HepG2 (cell line): ENCODE measurements at regions not wholly inside any gene's neighbourhood (a gene's known extent, or its start where the extent isn't known, plus 50 kb on each side); places are given as distances from the start of the nearest gene placed in this dataset.

Experiments used
- ATAC-seq: fragments of 200-7000 bp; cut with Tn5 transposase; 3 replicates; pipeline ENCODE4 v1.9.1; 2020; ENCODE audit warnings: mild to moderate bottlenecking, moderate library complexity
- BruUV-seq: library from RNA; stranded (reverse); fragments of 400-500 nt; replicated peaks from 2 replicates; lab custom pipeline; 2021; lab: Mats Ljungman, UMichigan
- CTCF ChIA-PET: fragments of 300-600 bp; formaldehyde crosslinking; extraction: SDS; loops from one replicate; lab custom pipeline; 2021; ENCODE audit warnings: low total read pairs, inconsistent platforms, low intra/inter-chr PET ratio; lab: Yijun Ruan, JAX
- POLR2A ChIA-PET: fragments of 350-600 bp; sonication (Branson Sonifier 250); formaldehyde crosslinking; loops from one replicate; lab custom pipeline; 2020; ENCODE audit warnings: antibody characterized with exemption, inconsistent platforms; lab: Yijun Ruan, JAX
- DNase-seq: peaks from one replicate; pipeline ENCODE4 v3.0.0-alpha.2; 2015; ENCODE audit warnings: low spot score
- FAIRE-seq: peaks from 3 replicates; lab custom pipeline; 2011; peaks lifted over from hg19 to GRCh38; lab: Jason Lieb, UNC
- H2AFZ ChIP-seq: one replicate; pipeline ENCODE4 v1.6.1; 2011; ENCODE audit warnings: low read length, inconsistent platforms
- H3K27ac ChIP-seq: fragments of 300-600 bp; 3 replicates; pipeline ENCODE4 v1.8.0; 2011; ENCODE audit warnings: mixed run types, mild to moderate bottlenecking, mixed read lengths, low read length, inconsistent platforms; ENCODE audit not compliant: insufficient read depth; ENCODE audit errors: extremely low read length
- H3K27me3 ChIP-seq, 2 experiments: fragments of 200-600 bp in 1 of 2; 2 replicates in 1 of 2; 3 replicates in 1 of 2; pipeline versions ENCODE4 v1.6.0 to v1.8.0; 2011; ENCODE audit warnings: low read length in 2 of 2, mild to moderate bottlenecking in 2 of 2, moderate library complexity in 2 of 2, inconsistent platforms in 1 of 2; ENCODE audit not compliant: insufficient read depth in 2 of 2, control insufficient read depth in 1 of 2
- H3K36me3 ChIP-seq, 2 experiments: fragments of 200-600 bp in 1 of 2; replicated peaks in 1 of 2; 2 replicates in 1 of 2; 3 replicates in 1 of 2; pipeline versions ENCODE4 v1.5.1 to v1.8.0; 2011; ENCODE audit warnings: low read length in 2 of 2, inconsistent platforms in 1 of 2; ENCODE audit not compliant: insufficient read depth in 2 of 2, control insufficient read depth in 1 of 2
- H3K4me1 ChIP-seq: 2 replicates; pipeline ENCODE4 v1.5.1; 2012; ENCODE audit warnings: low read length, inconsistent platforms; ENCODE audit not compliant: insufficient read depth
- H3K4me2 ChIP-seq: 2 replicates; pipeline ENCODE4 v1.6.0; 2011; ENCODE audit warnings: low read depth, low read length, inconsistent platforms
- H3K4me3 ChIP-seq, 3 experiments: fragments of 200-600 bp in 1 of 3; sonication (generic), shearing (Covaris generic) in 1 of 3; replicated peaks in 1 of 3; 2 replicates each; pipeline ENCODE4 v1.5.1; 2011 to 2016; ENCODE audit warnings: low read length in 3 of 3, inconsistent platforms in 2 of 3, low read depth in 2 of 3, mild to moderate bottlenecking in 2 of 3, control low read depth in 1 of 3, mixed read lengths in 1 of 3; ENCODE audit not compliant: insufficient read depth in 1 of 3
- H3K79me2 ChIP-seq: one replicate; pipeline ENCODE4 v1.6.1; 2011; ENCODE audit warnings: low read length, inconsistent platforms; ENCODE audit not compliant: insufficient read depth
- H3K9ac ChIP-seq: 2 replicates; pipeline ENCODE4 v1.6.0; 2011; ENCODE audit warnings: mild to moderate bottlenecking, low read depth, low read length, inconsistent platforms; ENCODE audit not compliant: insufficient read depth
- H3K9me3 ChIP-seq: 2 replicates; pipeline ENCODE4 v1.5.1; 2012; ENCODE audit warnings: mild to moderate bottlenecking, low read length
- H4K20me1 ChIP-seq: 2 replicates; pipeline ENCODE4 v1.6.0; 2011; ENCODE audit warnings: inconsistent platforms, mild to moderate bottlenecking, low read length, moderate library complexity; ENCODE audit not compliant: insufficient read depth
- CREB1 ChIP-seq, 2 experiments: fragments of 450-650 bp in 1 of 2; IDR thresholded peaks; 2 replicates each; pipeline ENCODE4 v1.6.1; 2016 to 2017; ENCODE audit warnings: control low read depth in 1 of 2, mild to moderate bottlenecking in 1 of 2, missing compliant biosample characterization in 1 of 2, missing genetic modification characterization in 1 of 2
- CSRNP1 ChIP-seq: sonication (generic); formaldehyde crosslinking; IDR thresholded peaks from 2 replicates; pipeline ENCODE4 v1.8.1; 2023; ENCODE audit warnings: mild to moderate bottlenecking, missing genetic modification reagents
- DNMT3B ChIP-seq: conservative IDR thresholded peaks from 2 replicates; pipeline ENCODE4 v1.6.1; 2016; ENCODE audit warnings: missing biosample characterization, control low read depth
- ETV6 ChIP-seq: sonication (generic); formaldehyde crosslinking; conservative IDR thresholded peaks from 2 replicates; pipeline ENCODE4 v1.4.0; 2020; ENCODE audit warnings: missing genetic modification reagents
- EZH2 ChIP-seq: conservative IDR thresholded peaks from 2 replicates; pipeline ENCODE4 v1.6.1; 2012; ENCODE audit warnings: mild to moderate bottlenecking, low read depth, low read length, moderate library complexity
- JDP2 ChIP-seq: sonication (generic); formaldehyde crosslinking; IDR thresholded peaks from 2 replicates; pipeline ENCODE4 v1.8.1; 2022; ENCODE audit warnings: missing genetic modification reagents, borderline replicate concordance
- MLXIP ChIP-seq: sonication (generic); formaldehyde crosslinking; IDR thresholded peaks from 2 replicates; pipeline ENCODE4 v1.9.0; 2021; ENCODE audit warnings: missing genetic modification reagents, borderline replicate concordance
- NONO ChIP-seq, 2 experiments: fragments of 450-650 bp in 1 of 2; sonication (generic) in 1 of 2; formaldehyde crosslinking in 1 of 2; IDR thresholded peaks in 1 of 2; conservative IDR thresholded peaks in 1 of 2; 2 replicates each; pipeline versions ENCODE4 v1.6.1 to v1.8.0; 2017 to 2022; ENCODE audit warnings: mild to moderate bottlenecking in 1 of 2, missing genetic modification reagents in 1 of 2, moderate library complexity in 1 of 2
- PCBP2 ChIP-seq: fragments of 200-400 bp; formaldehyde crosslinking; optimal IDR thresholded peaks from 2 replicates; pipeline ENCODE3; 2018; ENCODE audit warnings: low read length, low read depth; ENCODE audit not compliant: poor library complexity, severe bottlenecking
- POLR2G ChIP-seq: fragments of 200-400 bp; formaldehyde crosslinking; IDR thresholded peaks from 2 replicates; pipeline ENCODE4 v1.6.1; 2018; ENCODE audit warnings: mild to moderate bottlenecking, low read depth, low read length, moderate library complexity
- THYN1 ChIP-seq: sonication (generic); formaldehyde crosslinking; IDR thresholded peaks from 2 replicates; pipeline ENCODE4 v1.8.1; 2023; ENCODE audit warnings: low read depth, mild to moderate bottlenecking, moderate library complexity, missing genetic modification reagents, borderline replicate concordance
- ZBTB14 ChIP-seq: sonication (generic); formaldehyde crosslinking; IDR thresholded peaks from 2 replicates; pipeline ENCODE4 v1.4.0; 2020; ENCODE audit warnings: missing genetic modification reagents
- ZNF234 ChIP-seq: sonication (generic); formaldehyde crosslinking; conservative IDR thresholded peaks from 2 replicates; pipeline ENCODE4 v1.5.1; 2020; ENCODE audit warnings: mild to moderate bottlenecking, missing genetic modification reagents
- ZNF276 ChIP-seq: sonication (generic); formaldehyde crosslinking; IDR thresholded peaks from 2 replicates; pipeline ENCODE4 v1.4.0; 2020; ENCODE audit warnings: mild to moderate bottlenecking, low read depth, missing genetic modification reagents
- ZNF501 ChIP-seq: sonication (generic); formaldehyde crosslinking; IDR thresholded peaks from 2 replicates; pipeline ENCODE4 v1.5.1; 2020; ENCODE audit warnings: mild to moderate bottlenecking, moderate library complexity, missing genetic modification reagents
- WGBS: methylation state at CpG from one replicate; pipeline ENCODE4 v1.1.6; 2017; ENCODE audit warnings: low lambda C conversion rate; 5-methylcytosine and 5-hydroxymethylcytosine counted together
- in situ Hi-C: cut with HindIII; loops from 2 replicates; pipeline ENCODE4 v1.10.0; 2017; ENCODE audit warnings: low pct_unique_long_range_greater_than_20kb; ENCODE audit not compliant: extremely low pct_ligation_motif_present
- intact Hi-C: fragments of 100-400 bp; cut with micrococcal nuclease; formaldehyde crosslinking; loops from one replicate; pipeline ENCODE4 v1.10.0; 2022; ENCODE audit not compliant: unreplicated experiment

GRCh38 chr2:187774551-187775071 lies 220.4 kb upstream of the TFPI start (continued):
- no peak for TF ChIP-seq ZNF501 (CRISPR knock-in tag)
- TF ChIP-seq NONO (IDR thresholded peaks at IDR 0.05), result no peak
- TF ChIP-seq NONO (CRISPR knock-in tag; conservative IDR thresholded peaks at IDR 0.05), result no peak
- no peak for TF ChIP-seq THYN1 (CRISPR knock-in tag)
- no peak for TF ChIP-seq ZBTB14 (CRISPR knock-in tag)
- TF ChIP-seq ZNF234 (CRISPR knock-in tag), result no peak
- TF ChIP-seq ZNF276 (CRISPR knock-in tag), result no peak

GRCh38 chr2:187775196-187775595 lies 221.0 kb upstream of the TFPI start:
- Histone ChIP-seq H4K20me1 (no peaks in the 10 kb centered on the region), H3K4me1 (no peaks in the 10 kb centered on the region), H3K4me2 (no peak overlapping the region), H3K36me3 (no peaks in the 10 kb centered on the region), H3K27me3 (no peaks in the 10 kb centered on the region), H3K9ac (no peak overlapping the region), H2AFZ (no peak overlapping the region), H3K79me2 (no peaks in the 10 kb centered on the region), H3K4me3 (no peak overlapping the region), H3K27ac (no peak overlapping the region), H3K9me3 (no peaks in the 10 kb centered on the region)
- in situ Hi-C loops (no loop called here), intact Hi-C loops (no loop called here)
- 4% methylated on average over 2 of the region's 2 CpGs for WGBS
- ATAC-seq (no peak), FAIRE-seq (no peak), DNase-seq (no peak)
- no TSS peak for BruUV-seq
- ChIA-PET POLR2A (no interaction called here), CTCF (no interaction called here)
- TF ChIP-seq CREB1 (IDR thresholded peaks at IDR 0.05), result no peak
- no peak for TF ChIP-seq CREB1 (CRISPR knock-in tag; IDR thresholded peaks at IDR 0.05)
- no peak for TF ChIP-seq ETV6
- TF ChIP-seq CSRNP1 (CRISPR knock-in tag), result no peak
- TF ChIP-seq PCBP2, result no peak
- no peak for TF ChIP-seq MLXIP
- TF ChIP-seq DNMT3B, result no peak
- no peak for TF ChIP-seq EZH2
- TF ChIP-seq JDP2 (CRISPR knock-in tag), result no peak
- TF ChIP-seq POLR2G, result no peak
